Common myeloid progenitor, CD34-positive (primary cell): ENCODE measurements at regions not wholly inside any gene's neighbourhood (a gene's known extent, or its start where the extent isn't known, plus 50 kb on each side); places are given as distances from the start of the nearest gene placed in this dataset.

Source experiments
- CTCF ChIA-PET: fragments of 350-600 bp; sonication (Branson Sonifier 250); formaldehyde crosslinking; loops from one replicate; lab custom pipeline; 2021; ENCODE audit warnings: antibody characterized with exemption; lab: Charles Lee
- POLR2A ChIA-PET: fragments of 350-600 bp; sonication (Branson Sonifier 250); formaldehyde crosslinking; loops from one replicate; lab custom pipeline; 2021; ENCODE audit warnings: antibody characterized with exemption; lab: Charles Lee
- DNase-seq, 3 donors: peaks; one replicate each; pipeline versions ENCODE4 v3.0.0 to v3.0.0-alpha.2; 2013
- H3K27ac ChIP-seq, 2 experiments: 1 replicate in 1 of 2; 2 replicates in 1 of 2; pipeline ENCODE4 v1.7.0; 2013; ENCODE audit warnings: inconsistent platforms in 2 of 2, low read length in 2 of 2, mild to moderate bottlenecking in 2 of 2, low read depth in 1 of 2, moderate library complexity in 1 of 2; ENCODE audit not compliant: severe bottlenecking in 2 of 2, insufficient read depth in 1 of 2, poor library complexity in 1 of 2
- H3K27me3 ChIP-seq, 5 experiments: replicated peaks in 2 of 5; 1 replicate in 3 of 5; 2 replicates in 2 of 5; pipeline versions ENCODE4 v1.6.1 to v1.7.0; 2013; ENCODE audit warnings: low read length in 4 of 5, mild to moderate bottlenecking in 2 of 5, moderate library complexity in 2 of 5, inconsistent platforms in 1 of 5; ENCODE audit not compliant: insufficient read depth in 5 of 5, control insufficient read depth in 4 of 5
- H3K36me3 ChIP-seq, 4 experiments: 1 replicate in 2 of 4; 2 replicates in 2 of 4; pipeline versions ENCODE4 v1.6.1 to v1.7.0; 2013; ENCODE audit warnings: low read length in 3 of 4, control low read depth in 1 of 4, mild to moderate bottlenecking in 1 of 4; ENCODE audit not compliant: control insufficient read depth in 4 of 4, insufficient read depth in 4 of 4
- H3K4me1 ChIP-seq, 4 experiments: 1 replicate in 3 of 4; 2 replicates in 1 of 4; pipeline versions ENCODE4 v1.6.1 to v1.7.1; 2013; ENCODE audit warnings: low read length in 3 of 4, mild to moderate bottlenecking in 3 of 4, control low read depth in 1 of 4, inconsistent platforms in 1 of 4, moderate library complexity in 1 of 4; ENCODE audit not compliant: control insufficient read depth in 4 of 4, insufficient read depth in 4 of 4; ENCODE audit errors: control extremely low read depth in 1 of 4
- H3K4me3 ChIP-seq, 7 experiments: 1 replicate in 4 of 7; 2 replicates in 3 of 7; pipeline versions ENCODE4 v1.5.1 to v1.7.0; 2013; ENCODE audit warnings: mild to moderate bottlenecking in 7 of 7, low read length in 6 of 7, moderate library complexity in 6 of 7, inconsistent platforms in 2 of 7, low read depth in 2 of 7, control low read depth in 1 of 7; ENCODE audit not compliant: insufficient read depth in 4 of 7, control insufficient read depth in 1 of 7; ENCODE audit errors: extremely low read depth in 1 of 7
- H3K9me3 ChIP-seq, 5 experiments: 1 replicate in 4 of 5; 2 replicates in 1 of 5; pipeline versions ENCODE4 v1.6.1 to v1.7.1; 2013; ENCODE audit warnings: low read length in 4 of 5, mild to moderate bottlenecking in 2 of 5, inconsistent platforms in 1 of 5, low read depth in 1 of 5, moderate library complexity in 1 of 5; ENCODE audit not compliant: control insufficient read depth in 4 of 5, insufficient read depth in 2 of 5; ENCODE audit errors: control extremely low read depth in 1 of 5
- WGBS: methylation state at CpG from one replicate; pipeline ENCODE4 v1.1.5; 2013; ENCODE audit not compliant: insufficient coverage; 5-methylcytosine and 5-hydroxymethylcytosine counted together

GRCh38 chr2:217612211-217612610, 390.6 kb downstream of the TNS1 start:
- Histone ChIP-seq H3K9me3 (no peaks in the 10 kb centered on the region), H3K4me3 (no peak overlapping the region), H3K27me3 (no peaks in the 10 kb centered on the region), H3K36me3 (no peaks in the 10 kb centered on the region), H3K27ac (no peak overlapping the region), H3K4me1 (peaks cover 0 to 10% (median under 1%) of the 10 kb centered on the region in 4 experiments)
- DNase-seq = no peak
- ChIA-PET CTCF (no interaction called here), POLR2A (no interaction called here)
- 56% methylated on average over 2 of the region's 3 CpGs for WGBS

GRCh38 chr2:217611626-217612127, 391.1 kb downstream of the TNS1 start:
- ChIA-PET CTCF (no interaction called here), POLR2A (no interaction called here)
- Histone ChIP-seq H3K27me3 (no peaks in the 10 kb centered on the region), H3K36me3 (no peaks in the 10 kb centered on the region), H3K27ac (no peak overlapping the region), H3K9me3 (no peaks in the 10 kb centered on the region), H3K4me1 (peaks cover 0 to 11% (median 1%) of the 10 kb centered on the region in 4 experiments), H3K4me3 (no peak overlapping the region)
- 99% methylated on average over 5 of the region's 5 CpGs for WGBS
- no peak for DNase-seq

GRCh38 chr2:217611056-217611455, 391.7 kb downstream of the TNS1 start:
- Histone ChIP-seq H3K27me3 (no peaks in the 10 kb centered on the region), H3K4me1 (peaks cover 0 to 16% (median 1%) of the 10 kb centered on the region in 4 experiments), H3K36me3 (no peaks in the 10 kb centered on the region), H3K27ac (no peak overlapping the region), H3K4me3 (no peak overlapping the region), H3K9me3 (no peaks in the 10 kb centered on the region)
- WGBS = 100% methylated on average over 2 of the region's 4 CpGs
- no peak for DNase-seq
- CTCF ChIA-PET = no interaction called here
- POLR2A ChIA-PET = no interaction called here

- Histone ChIP-seq H3K27ac (no peak overlapping the region), H3K4me1 (peaks cover 0 to 16% (median 1%) of the 10 kb centered on the region in 4 experiments), H3K9me3 (no peaks in the 10 kb centered on the region), H3K4me3 (no peak overlapping the region), H3K36me3 (no peaks in the 10 kb centered on the region), H3K27me3 (no peaks in the 10 kb centered on the region)
- DNase-seq = peak in 2 of 3 donors; percentile 21 to 40
- CTCF ChIA-PET = no interaction called here
- 62% methylated on average over 6 of the region's 6 CpGs for WGBS
- POLR2A ChIA-PET = no interaction called here
Observed at GRCh38 chr2:217610401-217610814, 392.4 kb downstream of the TNS1 start.

GRCh38 chr2:217609952-217610351, 392.8 kb downstream of the TNS1 start:
- Histone ChIP-seq H3K4me3 (no peak overlapping the region), H3K36me3 (no peaks in the 10 kb centered on the region), H3K27me3 (no peaks in the 10 kb centered on the region), H3K27ac (no peak overlapping the region), H3K9me3 (no peaks in the 10 kb centered on the region), H3K4me1 (peaks cover 0 to 16% (median 1%) of the 10 kb centered on the region in 4 experiments)
- no peak for DNase-seq
- POLR2A ChIA-PET = no interaction called here
- 100% methylated on average over 2 of the region's 3 CpGs for WGBS
- CTCF ChIA-PET = no interaction called here

- POLR2A ChIA-PET = no interaction called here
- WGBS = 50% methylated on average over 1 of the region's 1 CpG
- Histone ChIP-seq H3K27me3 (peaks cover 0 to 9% (median 2%) of the 10 kb centered on the region in 5 experiments), H3K9me3 (no peaks in the 10 kb centered on the region), H3K4me3 (no peak overlapping the region), H3K27ac (no peak overlapping the region), H3K36me3 (no peaks in the 10 kb centered on the region), H3K4me1 (peaks cover 0 to 16% (median 1%) of the 10 kb centered on the region in 4 experiments)
- CTCF ChIA-PET = interaction anchor here (2.0 kb wide), 1 partner anchor 104 kb away, joined by 4 read pairs; no protein-coding TSS in a partner anchor
- DNase-seq = no peak
Observed at GRCh38 chr2:217606296-217606695, 396.5 kb downstream of the TNS1 start.

GRCh38 chr2:217604527-217605194, 398.1 kb downstream of the TNS1 start:
- H3K27me3 ChIP-seq = peaks cover 0 to 13% (median 5%) of the 10 kb centered on the region in 5 experiments
- no peak for DNase-seq
- ChIA-PET CTCF (no interaction called here), POLR2A (no interaction called here)
- H3K4me1 ChIP-seq = peaks cover 0 to 6% (median 1%) of the 10 kb centered on the region in 4 experiments
- 90% methylated on average over 7 of the region's 9 CpGs for WGBS
- H3K27ac ChIP-seq = no peak overlapping the region
- no peaks in the 10 kb centered on the region for H3K36me3 ChIP-seq
- no peaks in the 10 kb centered on the region for H3K9me3 ChIP-seq
- H3K4me3 ChIP-seq = no peak overlapping the region
